GM12878 (cell line): ENCODE measurements at regions not wholly inside any gene's neighbourhood (a gene's known extent, or its start where the extent isn't known, plus 50 kb on each side); places are given as distances from the start of the nearest gene placed in this dataset.

Experiments
- ATAC-seq: fragments of 200-7000 bp; cut with Tn5 transposase; 3 replicates; pipeline ENCODE4 v1.9.1; 2020; ENCODE audit warnings: mild to moderate bottlenecking, moderate library complexity
- BruUV-seq: library from RNA; stranded (reverse); fragments of 400-500 nt; replicated peaks from 2 replicates; lab custom pipeline; 2021; lab: Mats Ljungman, UMichigan
- CTCF ChIA-PET: fragments of 300-600 bp; sonication (Branson Sonifier 250); formaldehyde crosslinking; extraction: SDS; loops from one replicate; lab custom pipeline; 2021; ENCODE audit warnings: inconsistent platforms; lab: Yijun Ruan, JAX
- POLR2A ChIA-PET: fragments of 350-600 bp; formaldehyde crosslinking; extraction: SDS; loops from one replicate; lab custom pipeline; 2021; ENCODE audit warnings: inconsistent platforms; lab: Charles Lee
- RAD21 ChIA-PET: fragments of 300-600 bp; sonication (Branson Sonifier 250); formaldehyde crosslinking; loops from one replicate; lab custom pipeline; 2023; ENCODE audit warnings: antibody characterized with exemption; ENCODE audit not compliant: unreplicated experiment; lab: Charles Lee
- SMC1A ChIA-PET: fragments of 300-600 bp; sonication (Branson Sonifier 250); formaldehyde crosslinking; loops from one replicate; lab custom pipeline; 2023; ENCODE audit not compliant: unreplicated experiment, uncharacterized antibody; lab: Charles Lee
- DNase-seq: peaks from one replicate; pipeline ENCODE4 v3.0.0-alpha.2; 2011; ENCODE audit warnings: low read depth, low spot score
- FAIRE-seq: peaks from 3 replicates; lab custom pipeline; 2011; peaks lifted over from hg19 to GRCh38; lab: Jason Lieb, UNC
- H2AFZ ChIP-seq: 2 replicates; pipeline ENCODE4 v1.6.0; 2011; ENCODE audit warnings: low read depth, low read length, control low read depth; ENCODE audit not compliant: control insufficient read depth
- H3K27ac ChIP-seq: 2 replicates; pipeline ENCODE4 v1.5.1; 2011; ENCODE audit warnings: control low read depth; ENCODE audit not compliant: control insufficient read depth, insufficient read depth
- H3K27me3 ChIP-seq, 2 experiments: replicated peaks in 1 of 2; 2 replicates each; pipeline versions ENCODE4 v1.6.0 to v1.6.1; 2011; ENCODE audit warnings: low read length in 1 of 2; ENCODE audit not compliant: control insufficient read depth in 2 of 2, insufficient read depth in 2 of 2
- H3K36me3 ChIP-seq, 2 experiments: 2 replicates each; pipeline ENCODE4 v1.5.1; 2011; ENCODE audit warnings: low read length in 1 of 2; ENCODE audit not compliant: control insufficient read depth in 2 of 2, insufficient read depth in 2 of 2
- H3K4me1 ChIP-seq: 2 replicates; pipeline ENCODE4 v1.6.1; 2011; ENCODE audit warnings: mild to moderate bottlenecking, low read length, moderate library complexity, mixed read lengths; ENCODE audit not compliant: control insufficient read depth, insufficient read depth
- H3K4me2 ChIP-seq: 2 replicates; pipeline ENCODE4 v1.6.0; 2011; ENCODE audit warnings: control low read depth; ENCODE audit not compliant: control insufficient read depth, insufficient read depth
- H3K4me3 ChIP-seq: fragments of 200-600 bp; sonication (generic); 2 replicates; pipeline ENCODE4 v1.5.1; 2016
- H3K79me2 ChIP-seq: 2 replicates; pipeline ENCODE4 v1.6.0; 2011; ENCODE audit warnings: low read length; ENCODE audit not compliant: control insufficient read depth, insufficient read depth
- H3K9ac ChIP-seq: 2 replicates; pipeline ENCODE4 v1.8.0; 2011; ENCODE audit warnings: low read length, control low read depth, mixed read lengths; ENCODE audit not compliant: control insufficient read depth, insufficient read depth
- H3K9me3 ChIP-seq: replicated peaks from 3 replicates; pipeline ENCODE4 v1.5.1; 2011; ENCODE audit warnings: mild to moderate bottlenecking, low read length; ENCODE audit not compliant: control insufficient read depth, insufficient read depth
- H4K20me1 ChIP-seq: 2 replicates; pipeline ENCODE4 v1.6.0; 2011; ENCODE audit not compliant: control insufficient read depth, insufficient read depth
- GATAD2B ChIP-seq: fragments of 450-650 bp; conservative IDR thresholded peaks from 2 replicates; pipeline ENCODE4 v1.6.1; 2017; ENCODE audit warnings: low read depth, mild to moderate bottlenecking, moderate library complexity
- JUND ChIP-seq: IDR thresholded peaks from 2 replicates; pipeline ENCODE4 v1.6.1; 2012; ENCODE audit warnings: low read depth, mild to moderate bottlenecking, low read length, improper control_type of control experiment, moderate library complexity
- MYB ChIP-seq: fragments of 150-350 bp; IDR thresholded peaks from 2 replicates; pipeline ENCODE4 v1.6.1; 2014; ENCODE audit warnings: mild to moderate bottlenecking, low read depth, low read length, borderline replicate concordance
- NRF1 ChIP-seq: conservative IDR thresholded peaks from 2 replicates; pipeline ENCODE4 v1.6.1; 2011; ENCODE audit warnings: mild to moderate bottlenecking, low read depth, low read length, improper control_type of control experiment
- RB1 ChIP-seq: fragments of 450-650 bp; formaldehyde crosslinking; IDR thresholded peaks from 2 replicates; pipeline ENCODE4 v1.6.1; 2017; ENCODE audit warnings: mild to moderate bottlenecking, borderline replicate concordance
- TARDBP ChIP-seq: IDR thresholded peaks from 2 replicates; pipeline ENCODE4 v1.6.1; 2016; ENCODE audit warnings: borderline replicate concordance
- WGBS: methylation state at CpG from one replicate; pipeline ENCODE4 v1.1.6; 2016; ENCODE audit warnings: low lambda C conversion rate; ENCODE audit not compliant: insufficient replicate concordance, insufficient coverage; ENCODE audit errors: missing lambda C conversion rate; 5-methylcytosine and 5-hydroxymethylcytosine counted together
- in situ Hi-C: fragments of 300-500 bp; cut with MboI; formaldehyde crosslinking; loops from 9 replicates; pipeline ENCODE4 v1.14.3; 2018; ENCODE audit warnings: mixed read lengths
- intact Hi-C: fragments of 100-400 bp; cut with micrococcal nuclease; formaldehyde crosslinking; loops from one replicate; pipeline ENCODE4 v1.14.2; 2022; ENCODE audit not compliant: unreplicated experiment
- TF ChIP-seq, protein P1 (sequence below), 3 experiments: IDR thresholded peaks in 2 of 3; conservative IDR thresholded peaks in 1 of 3; 2 replicates each; pipeline ENCODE4 v1.5.1; 2011; ENCODE audit warnings: low read depth in 3 of 3, low read length in 3 of 3, mild to moderate bottlenecking in 3 of 3, control low read depth in 2 of 3, moderate library complexity in 2 of 3, inconsistent platforms in 1 of 3, mixed read lengths in 1 of 3; ENCODE audit not compliant: control insufficient read depth in 2 of 3, insufficient read depth in 1 of 3; ENCODE audit errors: extremely low read depth in 1 of 3

DNA sequence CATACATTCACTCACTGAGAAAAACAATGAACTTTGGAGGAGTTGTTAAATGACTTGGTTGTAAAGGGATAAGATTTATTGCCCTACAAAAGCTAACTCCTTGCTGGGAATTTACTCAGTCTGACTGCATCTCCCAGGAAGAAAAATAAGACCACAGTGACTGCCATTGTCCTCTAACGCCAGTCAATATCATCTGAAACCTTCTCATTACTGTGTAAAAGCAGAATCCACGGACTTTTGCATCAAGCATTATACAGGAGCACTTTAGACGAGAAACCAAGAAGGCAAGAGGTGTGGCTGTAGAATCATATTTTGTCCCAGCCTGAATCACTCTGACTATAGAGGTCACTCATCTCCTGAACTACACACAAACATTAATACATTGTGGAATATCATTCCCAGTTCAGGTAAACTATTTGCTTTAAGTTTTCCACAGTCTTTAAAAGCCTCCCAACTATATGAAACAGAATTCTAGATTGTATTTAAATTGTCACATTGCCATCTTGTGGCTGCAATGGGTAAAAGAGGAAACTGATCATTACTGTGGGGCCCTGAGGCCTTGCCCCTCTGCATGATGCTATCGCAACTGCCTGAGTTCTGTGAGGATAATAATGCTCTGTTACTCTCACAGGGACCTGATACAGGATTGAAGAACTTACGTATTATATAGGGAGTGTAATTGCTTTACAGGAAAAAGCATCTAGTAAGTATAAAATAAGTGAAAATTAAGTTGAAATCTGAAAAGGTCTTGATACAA lies 142.9 kb downstream of the SLCO4C1 start:
- ChIA-PET RAD21 (interaction anchor here (0.6 kb wide), 1 partner anchor 310 kb away, joined by 3 read pairs; no protein-coding TSS in a partner anchor), CTCF (interaction anchor here (0.9 to 2.3 kb wide), 3 partner anchors 15 to 142 kb away, joined by 3 to 5 read pairs (median 4); no protein-coding TSS in a partner anchor), POLR2A (no interaction called here), SMC1A (no interaction called here)
- Histone ChIP-seq H4K20me1 (no peaks in the 10 kb centered on the region), H3K9me3 (no peaks in the 10 kb centered on the region), H3K4me2 (no peak overlapping the region), H3K4me3 (no peak overlapping the region), H3K79me2 (no peaks in the 10 kb centered on the region), H3K4me1 (no peaks in the 10 kb centered on the region), H2AFZ (no peak overlapping the region), H3K36me3 (no peaks in the 10 kb centered on the region), H3K9ac (no peak overlapping the region), H3K27me3 (no peaks in the 10 kb centered on the region), H3K27ac (no peak overlapping the region)
- 25% methylated on average over 5 of the region's 5 CpGs for WGBS
- FAIRE-seq (no peak), ATAC-seq (peak; percentile 84), DNase-seq (no peak)
- in situ Hi-C loops, result no loop called here
- TF ChIP-seq JUND (no peak), MYB (no peak), NRF1 (no peak), GATAD2B (no peak), TARDBP (no peak), RB1 (no peak)
- TF ChIP-seq, protein P1, sequence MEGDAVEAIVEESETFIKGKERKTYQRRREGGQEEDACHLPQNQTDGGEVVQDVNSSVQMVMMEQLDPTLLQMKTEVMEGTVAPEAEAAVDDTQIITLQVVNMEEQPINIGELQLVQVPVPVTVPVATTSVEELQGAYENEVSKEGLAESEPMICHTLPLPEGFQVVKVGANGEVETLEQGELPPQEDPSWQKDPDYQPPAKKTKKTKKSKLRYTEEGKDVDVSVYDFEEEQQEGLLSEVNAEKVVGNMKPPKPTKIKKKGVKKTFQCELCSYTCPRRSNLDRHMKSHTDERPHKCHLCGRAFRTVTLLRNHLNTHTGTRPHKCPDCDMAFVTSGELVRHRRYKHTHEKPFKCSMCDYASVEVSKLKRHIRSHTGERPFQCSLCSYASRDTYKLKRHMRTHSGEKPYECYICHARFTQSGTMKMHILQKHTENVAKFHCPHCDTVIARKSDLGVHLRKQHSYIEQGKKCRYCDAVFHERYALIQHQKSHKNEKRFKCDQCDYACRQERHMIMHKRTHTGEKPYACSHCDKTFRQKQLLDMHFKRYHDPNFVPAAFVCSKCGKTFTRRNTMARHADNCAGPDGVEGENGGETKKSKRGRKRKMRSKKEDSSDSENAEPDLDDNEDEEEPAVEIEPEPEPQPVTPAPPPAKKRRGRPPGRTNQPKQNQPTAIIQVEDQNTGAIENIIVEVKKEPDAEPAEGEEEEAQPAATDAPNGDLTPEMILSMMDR (IDR thresholded peaks at IDR 0.05 in 2 of 3, conservative IDR thresholded peaks at IDR 0.05 in 1 of 3; ENCODE audit: control insufficient read depth in 2 of 3, extremely low read depth in 1 of 3, insufficient read depth in 1 of 3, low read depth in 3 of 3, low read length in 3 of 3), result peak in 2 of 3 experiments; percentile 39 to 44; a peak in 5 of 6 replicates
- no TSS peak for BruUV-seq
- intact Hi-C loops, result loop anchor here (5.0 kb wide), 1 partner anchor 211 kb away; no protein-coding TSS in a partner anchor
